GM12878 (cell line): ENCODE measurements at regions not wholly inside any gene's neighbourhood (a gene's known extent, or its start where the extent isn't known, plus 50 kb on each side); places are given as distances from the start of the nearest gene placed in this dataset.

Experiments
- ATAC-seq: fragments of 200-7000 bp; cut with Tn5 transposase; 3 replicates; pipeline ENCODE4 v1.9.1; 2020; ENCODE audit warnings: mild to moderate bottlenecking, moderate library complexity
- BruUV-seq: library from RNA; stranded (reverse); fragments of 400-500 nt; replicated peaks from 2 replicates; lab custom pipeline; 2021; lab: Mats Ljungman, UMichigan
- CTCF ChIA-PET: fragments of 300-600 bp; sonication (Branson Sonifier 250); formaldehyde crosslinking; extraction: SDS; loops from one replicate; lab custom pipeline; 2021; ENCODE audit warnings: inconsistent platforms; lab: Yijun Ruan, JAX
- POLR2A ChIA-PET: fragments of 350-600 bp; formaldehyde crosslinking; extraction: SDS; loops from one replicate; lab custom pipeline; 2021; ENCODE audit warnings: inconsistent platforms; lab: Charles Lee
- RAD21 ChIA-PET: fragments of 300-600 bp; sonication (Branson Sonifier 250); formaldehyde crosslinking; loops from one replicate; lab custom pipeline; 2023; ENCODE audit warnings: antibody characterized with exemption; ENCODE audit not compliant: unreplicated experiment; lab: Charles Lee
- SMC1A ChIA-PET: fragments of 300-600 bp; sonication (Branson Sonifier 250); formaldehyde crosslinking; loops from one replicate; lab custom pipeline; 2023; ENCODE audit not compliant: unreplicated experiment, uncharacterized antibody; lab: Charles Lee
- DNase-seq: peaks from one replicate; pipeline ENCODE4 v3.0.0-alpha.2; 2011; ENCODE audit warnings: low read depth, low spot score
- FAIRE-seq: peaks from 3 replicates; lab custom pipeline; 2011; peaks lifted over from hg19 to GRCh38; lab: Jason Lieb, UNC
- H2AFZ ChIP-seq: 2 replicates; pipeline ENCODE4 v1.6.0; 2011; ENCODE audit warnings: low read depth, low read length, control low read depth; ENCODE audit not compliant: control insufficient read depth
- H3K27ac ChIP-seq: 2 replicates; pipeline ENCODE4 v1.5.1; 2011; ENCODE audit warnings: control low read depth; ENCODE audit not compliant: control insufficient read depth, insufficient read depth
- H3K27me3 ChIP-seq, 2 experiments: replicated peaks in 1 of 2; 2 replicates each; pipeline versions ENCODE4 v1.6.0 to v1.6.1; 2011; ENCODE audit warnings: low read length in 1 of 2; ENCODE audit not compliant: control insufficient read depth in 2 of 2, insufficient read depth in 2 of 2
- H3K36me3 ChIP-seq, 2 experiments: 2 replicates each; pipeline ENCODE4 v1.5.1; 2011; ENCODE audit warnings: low read length in 1 of 2; ENCODE audit not compliant: control insufficient read depth in 2 of 2, insufficient read depth in 2 of 2
- H3K4me1 ChIP-seq: 2 replicates; pipeline ENCODE4 v1.6.1; 2011; ENCODE audit warnings: mild to moderate bottlenecking, low read length, moderate library complexity, mixed read lengths; ENCODE audit not compliant: control insufficient read depth, insufficient read depth
- H3K4me2 ChIP-seq: 2 replicates; pipeline ENCODE4 v1.6.0; 2011; ENCODE audit warnings: control low read depth; ENCODE audit not compliant: control insufficient read depth, insufficient read depth
- H3K4me3 ChIP-seq: fragments of 200-600 bp; sonication (generic); 2 replicates; pipeline ENCODE4 v1.5.1; 2016
- H3K79me2 ChIP-seq: 2 replicates; pipeline ENCODE4 v1.6.0; 2011; ENCODE audit warnings: low read length; ENCODE audit not compliant: control insufficient read depth, insufficient read depth
- H3K9ac ChIP-seq: 2 replicates; pipeline ENCODE4 v1.8.0; 2011; ENCODE audit warnings: low read length, control low read depth, mixed read lengths; ENCODE audit not compliant: control insufficient read depth, insufficient read depth
- H3K9me3 ChIP-seq: replicated peaks from 3 replicates; pipeline ENCODE4 v1.5.1; 2011; ENCODE audit warnings: mild to moderate bottlenecking, low read length; ENCODE audit not compliant: control insufficient read depth, insufficient read depth
- H4K20me1 ChIP-seq: 2 replicates; pipeline ENCODE4 v1.6.0; 2011; ENCODE audit not compliant: control insufficient read depth, insufficient read depth
- EGR1 ChIP-seq, 2 experiments: IDR thresholded peaks; 1 replicate in 1 of 2; 2 replicates in 1 of 2; pipeline ENCODE4 v1.6.1; 2011 to 2012; ENCODE audit warnings: low read depth in 2 of 2, low read length in 2 of 2, borderline replicate concordance in 1 of 2, mild to moderate bottlenecking in 1 of 2, moderate library complexity in 1 of 2
- MEF2B ChIP-seq: fragments of 450-650 bp; IDR thresholded peaks from 2 replicates; pipeline ENCODE4 v1.6.1; 2018; ENCODE audit warnings: mild to moderate bottlenecking, moderate library complexity; ENCODE audit not compliant: partially characterized antibody, poor library complexity, severe bottlenecking
- MTA3 ChIP-seq: IDR thresholded peaks from 2 replicates; pipeline ENCODE4 v1.6.1; 2012; ENCODE audit warnings: low read length, inconsistent platforms, borderline replicate concordance
- NR2F1 ChIP-seq: fragments of 450-650 bp; conservative IDR thresholded peaks from 2 replicates; pipeline ENCODE4 v1.6.1; 2017; ENCODE audit warnings: mild to moderate bottlenecking
- RAD21 ChIP-seq: IDR thresholded peaks from 2 replicates; pipeline ENCODE4 v1.6.1; 2011; ENCODE audit warnings: mild to moderate bottlenecking, low read depth, low read length, moderate library complexity; ENCODE audit not compliant: insufficient read depth
- RUNX3 ChIP-seq: IDR thresholded peaks from 2 replicates; pipeline ENCODE4 v1.6.1; 2012; ENCODE audit warnings: low read length, inconsistent platforms
- SMC3 ChIP-seq: IDR thresholded peaks from 2 replicates; pipeline ENCODE4 v1.6.1; 2011; ENCODE audit warnings: low read length, improper control_type of control experiment, borderline replicate concordance
- ZNF217 ChIP-seq: fragments of 450-650 bp; IDR thresholded peaks from 2 replicates; pipeline ENCODE4 v1.6.1; 2017; ENCODE audit warnings: antibody characterized with exemption, mild to moderate bottlenecking
- ZNF274 ChIP-seq: IDR thresholded peaks from one replicate; pipeline ENCODE4 v1.8.0; 2011; ENCODE audit not compliant: insufficient read length, insufficient read depth
- WGBS: methylation state at CpG from one replicate; pipeline ENCODE4 v1.1.6; 2016; ENCODE audit warnings: low lambda C conversion rate; ENCODE audit not compliant: insufficient replicate concordance, insufficient coverage; ENCODE audit errors: missing lambda C conversion rate; 5-methylcytosine and 5-hydroxymethylcytosine counted together
- in situ Hi-C: fragments of 300-500 bp; cut with MboI; formaldehyde crosslinking; loops from 9 replicates; pipeline ENCODE4 v1.14.3; 2018; ENCODE audit warnings: mixed read lengths
- intact Hi-C: fragments of 100-400 bp; cut with micrococcal nuclease; formaldehyde crosslinking; loops from one replicate; pipeline ENCODE4 v1.14.2; 2022; ENCODE audit not compliant: unreplicated experiment
- TF ChIP-seq, protein P1 (sequence below): IDR thresholded peaks from 2 replicates; pipeline ENCODE4 v1.6.1; 2012; ENCODE audit warnings: low read depth, low read length, improper control_type of control experiment
- TF ChIP-seq, protein P2 (sequence below), 3 experiments: IDR thresholded peaks in 2 of 3; conservative IDR thresholded peaks in 1 of 3; 2 replicates each; pipeline ENCODE4 v1.5.1; 2011; ENCODE audit warnings: low read depth in 3 of 3, low read length in 3 of 3, mild to moderate bottlenecking in 3 of 3, control low read depth in 2 of 3, moderate library complexity in 2 of 3, inconsistent platforms in 1 of 3, mixed read lengths in 1 of 3; ENCODE audit not compliant: control insufficient read depth in 2 of 3, insufficient read depth in 1 of 3; ENCODE audit errors: extremely low read depth in 1 of 3

DNA sequence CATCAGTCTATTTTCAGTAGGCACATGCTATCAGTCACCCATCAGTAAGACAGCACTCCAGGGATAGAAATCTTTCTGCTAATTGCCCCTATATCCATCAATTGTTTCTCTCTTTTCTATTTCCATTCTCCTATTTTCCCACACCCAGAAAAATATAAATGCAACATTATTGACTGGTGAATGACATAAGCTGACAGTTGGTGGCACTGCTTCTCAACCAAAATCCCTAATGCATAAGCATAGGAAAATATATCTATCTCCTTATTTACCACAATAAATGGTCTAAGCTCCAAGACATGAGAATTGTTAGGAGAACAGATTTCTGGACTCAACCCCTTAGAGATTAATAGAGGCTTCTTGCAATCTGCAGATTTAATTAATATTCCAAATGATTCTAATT is 64.0 kb upstream of the REG3A start (continued):
- TF ChIP-seq, protein P1, sequence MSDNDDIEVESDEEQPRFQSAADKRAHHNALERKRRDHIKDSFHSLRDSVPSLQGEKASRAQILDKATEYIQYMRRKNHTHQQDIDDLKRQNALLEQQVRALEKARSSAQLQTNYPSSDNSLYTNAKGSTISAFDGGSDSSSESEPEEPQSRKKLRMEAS: no peak
- TF ChIP-seq ZNF217 (no peak), ZNF274 (no peak), MTA3 (no peak)

DNA sequence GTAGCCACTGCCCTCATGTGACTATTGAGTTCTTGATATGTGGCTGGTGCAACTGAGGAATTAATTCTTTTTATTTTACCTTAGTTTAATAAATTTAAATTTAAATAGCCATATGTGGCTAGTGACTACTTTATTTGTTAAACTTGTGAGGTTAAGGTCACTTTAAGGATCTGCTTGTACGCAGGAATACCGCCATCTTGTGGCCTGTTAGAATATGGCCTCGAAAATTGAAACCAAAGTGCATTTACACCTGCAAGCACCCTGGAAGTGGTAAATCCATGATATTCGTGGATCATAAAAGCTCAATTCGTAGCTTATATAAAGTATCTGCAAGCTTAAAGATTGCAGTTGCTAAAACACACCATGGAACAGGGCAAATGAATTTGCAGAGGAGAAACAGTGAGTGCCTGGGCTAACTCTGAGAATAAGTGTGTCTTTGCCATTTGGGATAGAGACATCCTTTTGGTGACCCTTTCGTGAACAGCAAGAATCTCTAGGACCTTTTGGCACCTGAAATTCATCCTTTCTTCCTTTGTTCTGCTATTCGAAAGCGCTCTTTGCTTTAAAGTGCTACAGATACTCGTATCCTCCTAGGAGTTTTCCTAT is 59.9 kb upstream of the REG3A start:
- H3K36me3 ChIP-seq: no peaks in the 10 kb centered on the region
- intact Hi-C loops (loop anchor here (1.0 to 5.0 kb wide), 3 partner anchors 178 to 668 kb away; no protein-coding TSS in a partner anchor), in situ Hi-C loops (no loop called here)
- H3K4me1 ChIP-seq: no peaks in the 10 kb centered on the region
- no peak overlapping the region for H3K4me3 ChIP-seq
- H3K9me3 ChIP-seq: no peaks in the 10 kb centered on the region
- no peak overlapping the region for H3K4me2 ChIP-seq
- 6% methylated on average over 9 of the region's 9 CpGs for WGBS
- FAIRE-seq (no peak), DNase-seq (peak; percentile 8), ATAC-seq (peak; percentile 79)
- TF ChIP-seq RUNX3 (peak; percentile 20; the same call in 1 of the 2 replicates), RAD21 (peak; percentile 66), SMC3 (peak; percentile 52; the same call in 1 of the 2 replicates), EGR1 (IDR thresholded peaks at IDR 0.05; ENCODE audit: borderline replicate concordance in 1 of 2, low read depth in 2 of 2, low read length in 2 of 2) (no peak), NR2F1 (peak; percentile 25; the same call in 1 of the 2 replicates), MEF2B (no peak)
- TF ChIP-seq, protein P2, sequence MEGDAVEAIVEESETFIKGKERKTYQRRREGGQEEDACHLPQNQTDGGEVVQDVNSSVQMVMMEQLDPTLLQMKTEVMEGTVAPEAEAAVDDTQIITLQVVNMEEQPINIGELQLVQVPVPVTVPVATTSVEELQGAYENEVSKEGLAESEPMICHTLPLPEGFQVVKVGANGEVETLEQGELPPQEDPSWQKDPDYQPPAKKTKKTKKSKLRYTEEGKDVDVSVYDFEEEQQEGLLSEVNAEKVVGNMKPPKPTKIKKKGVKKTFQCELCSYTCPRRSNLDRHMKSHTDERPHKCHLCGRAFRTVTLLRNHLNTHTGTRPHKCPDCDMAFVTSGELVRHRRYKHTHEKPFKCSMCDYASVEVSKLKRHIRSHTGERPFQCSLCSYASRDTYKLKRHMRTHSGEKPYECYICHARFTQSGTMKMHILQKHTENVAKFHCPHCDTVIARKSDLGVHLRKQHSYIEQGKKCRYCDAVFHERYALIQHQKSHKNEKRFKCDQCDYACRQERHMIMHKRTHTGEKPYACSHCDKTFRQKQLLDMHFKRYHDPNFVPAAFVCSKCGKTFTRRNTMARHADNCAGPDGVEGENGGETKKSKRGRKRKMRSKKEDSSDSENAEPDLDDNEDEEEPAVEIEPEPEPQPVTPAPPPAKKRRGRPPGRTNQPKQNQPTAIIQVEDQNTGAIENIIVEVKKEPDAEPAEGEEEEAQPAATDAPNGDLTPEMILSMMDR (IDR thresholded peaks at IDR 0.05 in 2 of 3, conservative IDR thresholded peaks at IDR 0.05 in 1 of 3; ENCODE audit: control insufficient read depth in 2 of 3, extremely low read depth in 1 of 3, insufficient read depth in 1 of 3, low read depth in 3 of 3, low read length in 3 of 3): peak; percentile 68 to 78 (median 70)
- H3K27ac ChIP-seq: no peak overlapping the region
- no peak overlapping the region for H2AFZ ChIP-seq
- H3K27me3 ChIP-seq: no peaks in the 10 kb centered on the region
- H3K9ac ChIP-seq: no peak overlapping the region
- ChIA-PET CTCF (interaction anchor here (0.6 to 1.0 kb wide), 3 partner anchors 11 to 589 kb away, joined by 3 read pairs; no protein-coding TSS in a partner anchor), POLR2A (no interaction called here), SMC1A (no interaction called here), RAD21 (no interaction called here)
- no peaks in the 10 kb centered on the region for H3K79me2 ChIP-seq
- no TSS peak for BruUV-seq
- H4K20me1 ChIP-seq: no peaks in the 10 kb centered on the region
